Lower leg skin (tissue), 3 donors: ENCODE measurements at regions not wholly inside any gene's neighbourhood (a gene's known extent, or its start where the extent isn't known, plus 50 kb on each side); places are given as distances from the start of the nearest gene placed in this dataset.

ENCODE experiments used
- POLR2A ChIP-seq, 2 donors: fragments of 450-650 bp; IDR thresholded peaks; one replicate each; pipeline ENCODE4 v1.6.1; 2016 to 2017; ENCODE audit warnings: antibody characterized with exemption in 2 of 2, mild to moderate bottlenecking in 1 of 2, moderate library complexity in 1 of 2
- TF ChIP-seq, protein P1 (sequence below), 3 donors: fragments of 450-650 bp; IDR thresholded peaks; one replicate each; pipeline ENCODE4 v1.5.1; 2016; ENCODE audit warnings: antibody characterized with exemption in 3 of 3, mild to moderate bottlenecking in 3 of 3, moderate library complexity in 2 of 3

DNA sequence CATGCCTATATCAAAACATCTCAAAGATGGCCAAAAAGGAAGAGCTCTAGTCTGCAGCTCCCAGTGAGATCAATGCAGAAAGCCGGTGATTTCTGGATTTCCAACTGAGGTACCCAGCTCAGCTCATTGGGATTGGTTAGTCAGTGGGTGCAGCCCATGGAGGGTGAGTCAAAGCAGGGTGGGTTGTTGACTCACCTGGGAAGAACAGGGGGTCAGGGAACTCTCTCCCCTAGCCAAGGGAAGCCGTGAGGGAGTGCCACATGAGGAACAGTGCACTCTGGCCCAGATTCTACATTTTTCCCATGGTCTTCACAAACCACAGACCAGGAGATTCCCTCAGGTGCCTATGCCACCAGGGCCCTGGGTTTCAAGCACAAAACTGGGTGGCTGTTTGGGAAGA is 57.3 kb upstream of the FGF16 start:
- no peak for TF ChIP-seq POLR2A (IDR thresholded peaks at IDR 0.05)
- TF ChIP-seq, protein P1, sequence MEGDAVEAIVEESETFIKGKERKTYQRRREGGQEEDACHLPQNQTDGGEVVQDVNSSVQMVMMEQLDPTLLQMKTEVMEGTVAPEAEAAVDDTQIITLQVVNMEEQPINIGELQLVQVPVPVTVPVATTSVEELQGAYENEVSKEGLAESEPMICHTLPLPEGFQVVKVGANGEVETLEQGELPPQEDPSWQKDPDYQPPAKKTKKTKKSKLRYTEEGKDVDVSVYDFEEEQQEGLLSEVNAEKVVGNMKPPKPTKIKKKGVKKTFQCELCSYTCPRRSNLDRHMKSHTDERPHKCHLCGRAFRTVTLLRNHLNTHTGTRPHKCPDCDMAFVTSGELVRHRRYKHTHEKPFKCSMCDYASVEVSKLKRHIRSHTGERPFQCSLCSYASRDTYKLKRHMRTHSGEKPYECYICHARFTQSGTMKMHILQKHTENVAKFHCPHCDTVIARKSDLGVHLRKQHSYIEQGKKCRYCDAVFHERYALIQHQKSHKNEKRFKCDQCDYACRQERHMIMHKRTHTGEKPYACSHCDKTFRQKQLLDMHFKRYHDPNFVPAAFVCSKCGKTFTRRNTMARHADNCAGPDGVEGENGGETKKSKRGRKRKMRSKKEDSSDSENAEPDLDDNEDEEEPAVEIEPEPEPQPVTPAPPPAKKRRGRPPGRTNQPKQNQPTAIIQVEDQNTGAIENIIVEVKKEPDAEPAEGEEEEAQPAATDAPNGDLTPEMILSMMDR (IDR thresholded peaks at IDR 0.05) = no peak
